HCT116 (cell line): ENCODE measurements at regions not wholly inside any gene's neighbourhood (a gene's known extent, or its start where the extent isn't known, plus 50 kb on each side); places are given as distances from the start of the nearest gene placed in this dataset.

ENCODE experiments used
- ATAC-seq: fragments of 200-7000 bp; cut with Tn5 transposase; 2 replicates; pipeline ENCODE4 v1.9.1; 2020; ENCODE audit warnings: mild to moderate bottlenecking, moderate library complexity
- BruUV-seq: library from RNA; stranded (reverse); fragments of 400-500 nt; replicated peaks from 2 replicates; lab custom pipeline; 2021; lab: Mats Ljungman, UMichigan
- CTCF ChIA-PET: fragments of 300-600 bp; sonication (Branson Sonifier 250); formaldehyde crosslinking; loops from one replicate; lab custom pipeline; 2021; ENCODE audit warnings: antibody characterized with exemption; lab: Charles Lee
- POLR2A ChIA-PET: fragments of 300-600, 350-600 bp; sonication (Branson Sonifier 250); formaldehyde crosslinking; loops from one replicate; lab custom pipeline; 2021; ENCODE audit warnings: antibody characterized with exemption; lab: Charles Lee
- RAD21 ChIA-PET, 2 experiments: fragments of 300-600 bp; sonication (Branson Sonifier 250); formaldehyde crosslinking; loops; one replicate each; lab custom pipeline; 2023; ENCODE audit warnings: low total read pairs in 2 of 2; ENCODE audit not compliant: uncharacterized antibody in 2 of 2, unreplicated experiment in 2 of 2, low non-redundant PET in 1 of 2; lab: Charles Lee
- DNase-seq: peaks from one replicate; pipeline ENCODE4 v3.0.0-alpha.2; 2010; ENCODE audit warnings: low read depth, low spot score
- H2AFZ ChIP-seq: fragments of 200-600 bp; shearing (Covaris generic), sonication (generic); 2 replicates; pipeline ENCODE4 v1.6.1; 2017; ENCODE audit warnings: low read depth, mixed run types, mixed read lengths, antibody characterized with exemption, low read length; ENCODE audit not compliant: poor library complexity, severe bottlenecking
- H3K27ac ChIP-seq: 2 replicates; pipeline ENCODE4 v1.5.1; 2012; ENCODE audit warnings: low read depth, low read length
- H3K27me3 ChIP-seq: fragments of 200-600 bp; sonication (generic); 2 replicates; pipeline ENCODE4 v1.6.1; 2016; ENCODE audit warnings: mixed run types, low read length, mixed read lengths; ENCODE audit not compliant: insufficient read depth
- H3K36me3 ChIP-seq, 2 experiments: fragments of 200-500 bp in 1 of 2; fragments of 200-600 bp in 1 of 2; sonication (Bioruptor generic) in 1 of 2; sonication (generic) in 1 of 2; 2 replicates each; pipeline versions ENCODE4 v1.5.1 to v1.6.1; 2014 to 2016; ENCODE audit warnings: low read length in 2 of 2, inconsistent platforms in 1 of 2, mixed read lengths in 1 of 2, mixed run types in 1 of 2; ENCODE audit not compliant: insufficient read depth in 2 of 2, control insufficient read depth in 1 of 2
- H3K4me1 ChIP-seq, 2 experiments: fragments of 200-600 bp in 1 of 2; sonication (generic) in 1 of 2; 2 replicates each; pipeline versions ENCODE4 v1.5.1 to v1.6.1; 2012 to 2017; ENCODE audit warnings: low read length in 2 of 2, inconsistent platforms in 1 of 2, mild to moderate bottlenecking in 1 of 2, mixed read lengths in 1 of 2, mixed run types in 1 of 2, moderate library complexity in 1 of 2; ENCODE audit not compliant: insufficient read depth in 2 of 2, control insufficient read depth in 1 of 2
- H3K4me2 ChIP-seq: fragments of 200-600 bp; sonication (generic); 2 replicates; pipeline ENCODE4 v1.6.1; 2017; ENCODE audit warnings: mixed run types, low read length, mixed read lengths
- H3K4me3 ChIP-seq, 2 experiments: fragments of 200-600 bp in 1 of 2; sonication (generic) in 1 of 2; replicated peaks in 1 of 2; 2 replicates each; pipeline ENCODE4 v1.5.1; 2011 to 2016; ENCODE audit warnings: low read length in 2 of 2, control low read depth in 1 of 2, low read depth in 1 of 2, mild to moderate bottlenecking in 1 of 2, mixed read lengths in 1 of 2, mixed run types in 1 of 2
- H3K79me2 ChIP-seq: fragments of 200-600 bp; sonication (generic); 2 replicates; pipeline ENCODE4 v1.6.1; 2017; ENCODE audit warnings: mild to moderate bottlenecking, mixed run types, low read length, moderate library complexity, mixed read lengths; ENCODE audit not compliant: insufficient read depth
- H3K9ac ChIP-seq: fragments of 200-600 bp; sonication (generic); 2 replicates; pipeline ENCODE4 v1.6.1; 2016; ENCODE audit warnings: low read length, mixed read lengths
- H3K9me2 ChIP-seq: fragments of 200-600 bp; sonication (generic), shearing (Covaris generic); 2 replicates; pipeline ENCODE4 v1.6.1; 2017; ENCODE audit warnings: mixed run types, mild to moderate bottlenecking, moderate library complexity; ENCODE audit not compliant: insufficient read depth
- H3K9me3 ChIP-seq, 2 experiments: fragments of 200-500 bp in 1 of 2; fragments of 200-600 bp in 1 of 2; sonication (Bioruptor generic) in 1 of 2; sonication (generic) in 1 of 2; 2 replicates each; pipeline ENCODE4 v1.6.1; 2014 to 2017; ENCODE audit warnings: low read length in 2 of 2, mixed read lengths in 2 of 2, inconsistent platforms in 1 of 2, low read depth in 1 of 2, mild to moderate bottlenecking in 1 of 2, mixed run types in 1 of 2, moderate library complexity in 1 of 2; ENCODE audit not compliant: control insufficient read depth in 1 of 2, insufficient read depth in 1 of 2
- H4K20me1 ChIP-seq: fragments of 200-600 bp; sonication (generic), shearing (Covaris generic); 2 replicates; pipeline ENCODE4 v1.6.1; 2017; ENCODE audit warnings: mixed run types, mild to moderate bottlenecking, moderate library complexity; ENCODE audit not compliant: insufficient read depth
- CEBPB ChIP-seq: IDR thresholded peaks from 2 replicates; pipeline ENCODE4 v1.6.1; 2012; ENCODE audit warnings: low read depth
- JUND ChIP-seq: IDR thresholded peaks from 2 replicates; pipeline ENCODE4 v1.6.1; 2012
- MAX ChIP-seq: IDR thresholded peaks from 2 replicates; pipeline ENCODE4 v1.6.1; 2012
- POLR2A ChIP-seq: IDR thresholded peaks from 2 replicates; pipeline ENCODE4 v1.7.0; 2011; ENCODE audit warnings: borderline replicate concordance; ENCODE audit not compliant: insufficient read depth, insufficient read length; ENCODE audit errors: extremely low read depth
- POLR2AphosphoS5 ChIP-seq: IDR thresholded peaks from 2 replicates; pipeline ENCODE4 v1.6.1; 2011; ENCODE audit warnings: mild to moderate bottlenecking, low read depth, low read length, moderate library complexity
- RAD21 ChIP-seq: IDR thresholded peaks from 2 replicates; pipeline ENCODE4 v1.6.1; 2012; ENCODE audit warnings: low read depth, mild to moderate bottlenecking
- SRF ChIP-seq: IDR thresholded peaks from 2 replicates; pipeline ENCODE4 v1.6.1; 2012; ENCODE audit warnings: low read depth
- ZNF274 ChIP-seq: fragments of 200-500 bp; sonication (Bioruptor generic); IDR thresholded peaks from 2 replicates; pipeline ENCODE4 v1.6.1; 2014; ENCODE audit warnings: mild to moderate bottlenecking, low read depth, low read length, inconsistent platforms
- intact Hi-C: fragments of 100-400 bp; cut with micrococcal nuclease; formaldehyde crosslinking; loops from 2 replicates; pipeline ENCODE4 v1.10.0; 2022
- TF ChIP-seq, protein P1 (sequence below): IDR thresholded peaks from 2 replicates; pipeline ENCODE4 v1.6.1; 2011; ENCODE audit warnings: mild to moderate bottlenecking, low read length, moderate library complexity; ENCODE audit not compliant: insufficient replicate concordance; ENCODE audit errors: extremely low read depth

DNA sequence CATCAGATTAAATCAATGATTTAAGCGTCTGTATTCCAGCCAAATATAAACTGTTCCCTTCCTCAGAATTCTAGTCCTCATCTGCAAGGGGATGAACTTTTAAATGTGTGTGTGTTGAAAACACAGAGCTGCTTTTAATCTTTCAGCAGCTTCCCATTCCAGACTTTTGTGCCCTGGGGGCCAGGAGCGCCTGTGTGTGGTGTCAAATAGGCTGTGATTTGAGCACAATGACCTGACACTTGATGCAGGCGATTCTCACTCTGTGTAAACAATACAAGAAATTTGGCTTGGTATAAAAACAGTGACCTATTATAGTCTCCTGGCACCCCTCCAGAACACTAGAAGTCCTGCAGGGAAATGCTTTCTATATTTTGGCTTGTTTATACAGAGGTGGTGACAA, 274.6 kb upstream of the ROPN1 start:
- TF ChIP-seq ZNF274 (no peak), MAX (no peak), SRF (no peak)
- TF ChIP-seq, protein P1, sequence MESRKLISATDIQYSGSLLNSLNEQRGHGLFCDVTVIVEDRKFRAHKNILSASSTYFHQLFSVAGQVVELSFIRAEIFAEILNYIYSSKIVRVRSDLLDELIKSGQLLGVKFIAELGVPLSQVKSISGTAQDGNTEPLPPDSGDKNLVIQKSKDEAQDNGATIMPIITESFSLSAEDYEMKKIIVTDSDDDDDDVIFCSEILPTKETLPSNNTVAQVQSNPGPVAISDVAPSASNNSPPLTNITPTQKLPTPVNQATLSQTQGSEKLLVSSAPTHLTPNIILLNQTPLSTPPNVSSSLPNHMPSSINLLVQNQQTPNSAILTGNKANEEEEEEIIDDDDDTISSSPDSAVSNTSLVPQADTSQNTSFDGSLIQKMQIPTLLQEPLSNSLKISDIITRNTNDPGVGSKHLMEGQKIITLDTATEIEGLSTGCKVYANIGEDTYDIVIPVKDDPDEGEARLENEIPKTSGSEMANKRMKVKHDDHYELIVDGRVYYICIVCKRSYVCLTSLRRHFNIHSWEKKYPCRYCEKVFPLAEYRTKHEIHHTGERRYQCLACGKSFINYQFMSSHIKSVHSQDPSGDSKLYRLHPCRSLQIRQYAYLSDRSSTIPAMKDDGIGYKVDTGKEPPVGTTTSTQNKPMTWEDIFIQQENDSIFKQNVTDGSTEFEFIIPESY, result no peak
- no peak overlapping the region for H2AFZ ChIP-seq
- no peaks in the 10 kb centered on the region for H3K79me2 ChIP-seq
- H3K4me2 ChIP-seq, result no peak overlapping the region
- CTCF ChIA-PET, result no interaction called here
- DNase-seq, result no peak
- intact Hi-C loops, result no loop called here
- POLR2A ChIA-PET, result no interaction called here
- no peak overlapping the region for H3K4me3 ChIP-seq
- H3K36me3 ChIP-seq, result no peaks in the 10 kb centered on the region
- no peaks in the 10 kb centered on the region for H3K9me2 ChIP-seq
- H4K20me1 ChIP-seq, result no peaks in the 10 kb centered on the region
- peaks cover 0 to 5% of the 10 kb centered on the region in 2 experiments; a peak in 2 of 4 replicates for H3K4me1 ChIP-seq
- H3K9me3 ChIP-seq, result no peaks in the 10 kb centered on the region
- H3K27ac ChIP-seq, result no peak overlapping the region
- RAD21 ChIA-PET, result no interaction called here
- no TSS peak for BruUV-seq
- H3K27me3 ChIP-seq, result peaks cover 9% of the 10 kb centered on the region; the same call in 1 of the 2 replicates
- H3K9ac ChIP-seq, result no peak overlapping the region
- no peak for ATAC-seq

GRCh38 chr3:124267406-124267805, 275.5 kb upstream of the ROPN1 start:
- no peak overlapping the region for H3K27ac ChIP-seq
- no TSS peak for BruUV-seq
- H2AFZ ChIP-seq, result no peak overlapping the region
- no peak overlapping the region for H3K4me2 ChIP-seq
- ChIA-PET POLR2A (no interaction called here), RAD21 (no interaction called here), CTCF (no interaction called here)
- no peak overlapping the region for H3K4me3 ChIP-seq
- H3K79me2 ChIP-seq, result no peaks in the 10 kb centered on the region
- H3K9me3 ChIP-seq, result no peaks in the 10 kb centered on the region
- TF ChIP-seq RAD21, result no peak
- TF ChIP-seq JUND, result no peak
- TF ChIP-seq POLR2AphosphoS5, result no peak
- no peak for TF ChIP-seq SRF
- TF ChIP-seq, protein P1, result no peak
- no peak for TF ChIP-seq ZNF274
- TF ChIP-seq CEBPB, result no peak
- TF ChIP-seq POLR2A, result no peak
- H3K9me2 ChIP-seq, result no peaks in the 10 kb centered on the region
- H3K4me1 ChIP-seq, result peaks cover 0 to 5% of the 10 kb centered on the region in 2 experiments; a peak in 2 of 4 replicates
- H3K27me3 ChIP-seq, result peaks cover 9% of the 10 kb centered on the region; the same call in 1 of the 2 replicates
- no peak for ATAC-seq
- H4K20me1 ChIP-seq, result no peaks in the 10 kb centered on the region
- intact Hi-C loops, result no loop called here
- no peak overlapping the region for H3K9ac ChIP-seq
- DNase-seq, result no peak
- no peaks in the 10 kb centered on the region for H3K36me3 ChIP-seq
